Gastroesophageal sphincter (tissue), 4 donors: ENCODE measurements at regions not wholly inside any gene's neighbourhood (a gene's known extent, or its start where the extent isn't known, plus 50 kb on each side); places are given as distances from the start of the nearest gene placed in this dataset.

ENCODE experiments used
- ATAC-seq: fragments of 150-250 bp; one replicate; pipeline ENCODE4 v1.9.1; 2016; ENCODE audit warnings: mild to moderate bottlenecking, moderate library complexity
- H3K27ac ChIP-seq, 4 donors: fragments of 200-600 bp; sonication (generic) in 3 of 4; 1 replicate in 3 of 4; 2 replicates in 1 of 4; pipeline ENCODE4 v1.5.1; 2016 to 2019
- H3K27me3 ChIP-seq: fragments of 200-600 bp; sonication (generic); one replicate; pipeline ENCODE4 v1.5.1; 2019
- H3K36me3 ChIP-seq, 2 donors: fragments of 200-600 bp; sonication (generic); one replicate each; pipeline ENCODE4 v1.5.1; 2019; ENCODE audit warnings: control low read depth in 1 of 2
- H3K4me1 ChIP-seq, 3 donors: fragments of 200-600 bp; sonication (generic); 1 replicate in 2 of 3; 2 replicates in 1 of 3; pipeline ENCODE4 v1.5.1; 2016 to 2019; ENCODE audit warnings: control low read depth in 2 of 3
- H3K4me3 ChIP-seq, 2 donors: fragments of 200-600 bp; sonication (generic); one replicate each; pipeline ENCODE4 v1.5.1; 2019; ENCODE audit warnings: mild to moderate bottlenecking in 1 of 2, moderate library complexity in 1 of 2
- H3K9me3 ChIP-seq, 3 donors: fragments of 200-600 bp; sonication (generic); one replicate each; pipeline ENCODE4 v1.5.1; 2017 to 2019; ENCODE audit warnings: control low read depth in 2 of 3
- EP300 ChIP-seq: sonication (generic); formaldehyde crosslinking; IDR thresholded peaks from one replicate; pipeline ENCODE4 v1.6.1; 2017; ENCODE audit warnings: antibody characterized with exemption, mild to moderate bottlenecking
- POLR2A ChIP-seq, 2 donors: fragments of 450-650 bp; IDR thresholded peaks; one replicate each; pipeline ENCODE4 v1.6.1; 2017; ENCODE audit warnings: antibody characterized with exemption in 2 of 2, mild to moderate bottlenecking in 2 of 2, moderate library complexity in 1 of 2
- POLR2AphosphoS5 ChIP-seq: sonication (generic); formaldehyde crosslinking; IDR thresholded peaks from one replicate; pipeline ENCODE4 v1.6.1; 2017; ENCODE audit warnings: antibody characterized with exemption
- WGBS, 2 donors: methylation state at CpG; one replicate each; pipeline ENCODE4 v1.1.5; 2018; ENCODE audit warnings: low coverage in 1 of 2; 5-methylcytosine and 5-hydroxymethylcytosine counted together
- TF ChIP-seq, protein P1 (sequence below), 4 experiments: fragments of 200-600 bp in 2 of 4; fragments of 450-650 bp in 2 of 4; sonication (generic) in 1 of 4; IDR thresholded peaks; one replicate each; pipeline ENCODE4 v1.5.1; 2017 to 2019; ENCODE audit warnings: antibody characterized with exemption in 4 of 4, mild to moderate bottlenecking in 2 of 4, moderate library complexity in 2 of 4

DNA sequence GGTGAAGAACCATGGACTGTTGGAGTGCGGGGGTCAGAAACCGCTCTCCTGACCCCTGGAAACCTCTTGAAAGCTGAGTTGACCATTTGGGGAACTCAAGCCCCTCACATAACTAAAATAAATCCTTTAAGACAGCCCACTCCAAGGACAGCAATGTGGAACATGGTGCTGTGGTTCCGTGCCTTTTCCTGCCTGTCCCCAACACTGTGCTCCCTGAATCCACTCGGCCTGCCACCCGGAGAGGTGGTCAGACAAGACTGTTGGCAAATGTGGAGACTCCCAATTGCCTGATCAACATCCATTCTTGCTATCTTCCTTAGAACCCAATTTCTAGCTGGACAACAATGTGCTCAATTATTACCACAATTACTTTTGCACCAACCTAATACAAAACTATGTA, 286.0 kb downstream of the NPHP4 start:
- H3K9me3 ChIP-seq, result no peaks in the 10 kb centered on the region
- no peak overlapping the region for H3K4me3 ChIP-seq
- no peak for ATAC-seq
- H3K36me3 ChIP-seq, result no peaks in the 10 kb centered on the region
- 94% methylated on average over 5 of the region's 5 CpGs; no CpG with 5 or more reads in 1 of the 2 donors for WGBS, 2 donors
- H3K4me1 ChIP-seq, result no peaks in the 10 kb centered on the region
- TF ChIP-seq, protein P1, sequence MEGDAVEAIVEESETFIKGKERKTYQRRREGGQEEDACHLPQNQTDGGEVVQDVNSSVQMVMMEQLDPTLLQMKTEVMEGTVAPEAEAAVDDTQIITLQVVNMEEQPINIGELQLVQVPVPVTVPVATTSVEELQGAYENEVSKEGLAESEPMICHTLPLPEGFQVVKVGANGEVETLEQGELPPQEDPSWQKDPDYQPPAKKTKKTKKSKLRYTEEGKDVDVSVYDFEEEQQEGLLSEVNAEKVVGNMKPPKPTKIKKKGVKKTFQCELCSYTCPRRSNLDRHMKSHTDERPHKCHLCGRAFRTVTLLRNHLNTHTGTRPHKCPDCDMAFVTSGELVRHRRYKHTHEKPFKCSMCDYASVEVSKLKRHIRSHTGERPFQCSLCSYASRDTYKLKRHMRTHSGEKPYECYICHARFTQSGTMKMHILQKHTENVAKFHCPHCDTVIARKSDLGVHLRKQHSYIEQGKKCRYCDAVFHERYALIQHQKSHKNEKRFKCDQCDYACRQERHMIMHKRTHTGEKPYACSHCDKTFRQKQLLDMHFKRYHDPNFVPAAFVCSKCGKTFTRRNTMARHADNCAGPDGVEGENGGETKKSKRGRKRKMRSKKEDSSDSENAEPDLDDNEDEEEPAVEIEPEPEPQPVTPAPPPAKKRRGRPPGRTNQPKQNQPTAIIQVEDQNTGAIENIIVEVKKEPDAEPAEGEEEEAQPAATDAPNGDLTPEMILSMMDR (IDR thresholded peaks at IDR 0.05), result no peak
- TF ChIP-seq POLR2A (IDR thresholded peaks at IDR 0.05) (no peak), EP300 (no peak), POLR2AphosphoS5 (no peak)
- peaks cover 46% of the 10 kb centered on the region for H3K27me3 ChIP-seq
- no peak overlapping the region for H3K27ac ChIP-seq

DNA sequence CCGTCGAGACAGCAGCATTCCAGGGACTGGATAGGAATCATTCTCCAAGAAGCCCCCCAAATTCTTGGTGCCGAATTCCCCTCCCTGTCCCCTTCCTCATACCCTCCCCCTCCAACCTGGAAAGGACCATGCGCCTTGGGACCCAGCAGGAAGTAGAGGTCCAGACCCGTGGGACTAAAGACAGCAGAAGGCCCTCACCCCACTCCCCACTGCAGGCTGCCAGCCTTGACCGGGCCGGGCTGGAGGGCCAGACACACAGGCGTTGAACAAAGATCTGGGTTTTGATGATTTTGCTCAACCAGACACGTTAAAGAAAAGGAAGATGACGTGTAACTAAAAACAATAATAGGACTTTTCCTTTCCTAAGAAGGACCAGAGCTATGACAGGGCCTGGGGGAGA, 286.5 kb downstream of the NPHP4 start:
- Histone ChIP-seq H3K36me3 (no peaks in the 10 kb centered on the region), H3K27ac (no peak overlapping the region), H3K4me1 (no peaks in the 10 kb centered on the region), H3K4me3 (no peak overlapping the region), H3K9me3 (no peaks in the 10 kb centered on the region), H3K27me3 (peaks cover 46% of the 10 kb centered on the region)
- no peak for ATAC-seq
- no peak for TF ChIP-seq POLR2AphosphoS5
- TF ChIP-seq, protein P1 (IDR thresholded peaks at IDR 0.05), result no peak
- TF ChIP-seq POLR2A (IDR thresholded peaks at IDR 0.05), result no peak
- TF ChIP-seq EP300, result no peak
- 69% methylated on average over 5 of the region's 10 CpGs; no CpG with 5 or more reads in 1 of the 2 donors for WGBS, 2 donors

DNA sequence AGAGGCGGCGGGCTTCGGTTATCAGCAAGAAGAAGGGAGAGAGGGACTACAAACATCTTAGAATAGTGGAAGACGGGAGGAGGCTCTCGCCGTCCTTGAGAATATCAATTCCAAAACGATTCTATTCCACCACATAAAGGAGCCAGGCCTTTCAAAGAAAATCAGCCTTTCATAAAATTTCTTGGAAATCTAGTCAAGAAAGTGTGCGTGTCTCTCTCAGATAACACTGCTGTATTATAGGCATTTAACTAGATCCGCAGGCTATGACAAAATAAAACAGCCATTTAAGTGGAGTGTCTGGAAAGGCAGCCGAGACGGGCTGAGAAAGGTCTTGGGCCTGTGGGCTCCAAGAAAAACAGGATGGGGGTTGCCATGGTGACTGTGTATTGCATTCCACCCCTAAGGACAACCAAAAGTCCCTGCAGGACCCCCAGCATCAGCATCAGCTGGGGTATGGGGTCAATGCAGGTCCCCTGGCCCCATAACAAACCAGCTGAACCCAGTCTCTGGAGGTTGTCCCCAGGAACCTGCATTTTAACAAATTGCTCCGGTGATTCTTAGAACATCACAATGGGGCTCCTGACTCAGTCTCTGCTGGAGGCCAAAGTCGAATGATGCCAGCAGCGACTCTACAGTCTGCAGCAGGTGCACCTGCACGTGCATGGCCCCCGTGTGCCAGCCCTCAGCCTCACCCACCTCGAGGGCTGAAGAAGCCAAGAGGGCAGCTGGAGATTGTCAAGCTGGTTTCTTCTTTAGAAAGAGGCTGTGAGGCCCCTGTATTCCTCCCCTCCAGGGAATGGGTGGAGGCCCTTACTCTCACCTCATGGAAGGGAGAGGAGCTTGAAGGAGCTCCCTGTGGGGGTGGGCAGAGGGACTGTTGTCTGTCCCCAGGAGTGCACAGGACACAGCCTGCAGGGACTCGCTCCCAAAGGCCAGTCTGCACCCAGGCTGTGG, 287.4 kb downstream of the NPHP4 start:
- Histone ChIP-seq H3K27ac (no peak overlapping the region), H3K4me3 (no peak overlapping the region), H3K36me3 (no peaks in the 10 kb centered on the region), H3K4me1 (no peaks in the 10 kb centered on the region), H3K27me3 (peaks cover 45% of the 10 kb centered on the region), H3K9me3 (peaks cover 0 to 5% (median 0%) of the 10 kb centered on the region in 3 donors)
- no peak for ATAC-seq
- WGBS, 2 donors, result 56 to 83% methylated on average over 9 to 11 of the region's 18 CpGs
- no peak for TF ChIP-seq POLR2A (IDR thresholded peaks at IDR 0.05)
- TF ChIP-seq POLR2AphosphoS5, result no peak
- no peak for TF ChIP-seq EP300

DNA sequence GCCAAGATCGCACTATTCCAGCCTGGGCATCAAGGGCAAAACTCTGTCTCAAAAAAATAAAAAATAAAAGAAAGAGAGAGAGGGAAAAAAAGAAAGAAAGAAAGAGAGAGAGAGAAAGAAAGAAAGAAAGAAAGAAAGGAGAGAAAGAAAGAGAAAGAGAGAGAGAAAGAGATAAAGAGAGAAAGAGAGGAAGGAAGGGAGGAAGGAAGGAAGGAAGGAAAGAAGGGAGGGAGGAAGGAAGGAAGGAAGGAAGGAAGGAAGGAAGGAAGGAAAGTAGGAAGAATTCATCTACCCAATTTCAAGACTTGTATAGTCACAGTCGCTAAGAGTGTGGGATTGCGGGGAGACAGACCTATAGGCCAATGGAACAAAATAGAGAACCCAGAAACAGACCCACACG, 290.6 kb downstream of the NPHP4 start:
- Histone ChIP-seq H3K4me1 (no peaks in the 10 kb centered on the region), H3K36me3 (no peaks in the 10 kb centered on the region), H3K27me3 (peaks cover 26% of the 10 kb centered on the region), H3K27ac (no peak overlapping the region), H3K4me3 (no peak overlapping the region), H3K9me3 (peaks cover 0 to 7% (median 0%) of the 10 kb centered on the region in 3 donors)
- no peak for ATAC-seq
- 0 to 81% methylated on average over 1 to 3 of the region's 4 CpGs for WGBS, 2 donors
- TF ChIP-seq POLR2AphosphoS5 (no peak), POLR2A (IDR thresholded peaks at IDR 0.05) (no peak), EP300 (no peak)
- TF ChIP-seq, protein P1 (IDR thresholded peaks at IDR 0.05), result no peak

DNA sequence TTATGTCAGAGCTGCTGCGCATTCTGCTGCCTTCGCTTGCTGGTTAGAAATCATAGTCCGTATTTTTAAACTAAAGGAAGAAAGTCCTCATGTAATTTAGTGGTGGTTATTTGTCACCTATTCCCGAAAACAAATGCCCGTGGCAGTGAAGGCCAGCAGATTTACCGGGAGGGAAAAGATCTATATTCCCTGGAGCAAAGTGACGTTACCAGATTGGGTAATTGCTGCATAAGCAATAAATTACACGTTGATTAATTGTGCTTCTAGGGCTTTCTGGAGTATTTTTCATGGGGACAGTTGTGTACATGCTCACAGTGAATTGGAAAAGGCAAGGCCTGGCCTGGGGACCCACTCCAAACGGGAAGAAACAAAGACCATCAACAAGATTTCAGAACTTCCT, 298.7 kb downstream of the NPHP4 start:
- Histone ChIP-seq H3K36me3 (no peaks in the 10 kb centered on the region), H3K4me3 (no peak overlapping the region), H3K27me3 (peaks cover 42% of the 10 kb centered on the region), H3K9me3 (no peaks in the 10 kb centered on the region), H3K27ac (no peak overlapping the region), H3K4me1 (no peaks in the 10 kb centered on the region)
- no peak for ATAC-seq
- no peak for TF ChIP-seq EP300
- WGBS, 2 donors, result 73 to 81% methylated on average over 9 of the region's 9 CpGs

DNA sequence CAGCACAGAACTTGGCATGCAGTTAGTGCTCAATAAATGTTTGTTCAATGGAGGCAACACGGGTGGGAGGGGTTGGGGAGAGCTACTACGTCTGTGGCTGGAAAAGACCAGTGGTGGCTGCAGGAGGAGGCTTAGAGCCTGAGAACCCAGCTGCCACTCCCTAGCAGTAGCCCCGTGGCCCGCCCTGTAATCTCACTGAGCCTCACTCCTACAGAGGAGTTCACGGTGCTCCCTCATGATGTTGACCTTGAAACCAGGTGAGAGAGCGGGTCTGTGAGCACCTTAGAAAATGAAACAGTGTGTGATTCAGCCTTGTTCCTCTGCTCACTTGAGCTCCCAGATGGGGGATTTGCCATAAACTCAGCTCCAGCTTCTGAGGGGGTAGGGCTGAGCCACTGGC, 299.6 kb downstream of the NPHP4 start:
- Histone ChIP-seq H3K27me3 (peaks cover 49% of the 10 kb centered on the region), H3K27ac (no peak overlapping the region), H3K4me1 (no peaks in the 10 kb centered on the region), H3K36me3 (no peaks in the 10 kb centered on the region), H3K9me3 (no peaks in the 10 kb centered on the region), H3K4me3 (no peak overlapping the region)
- no peak for ATAC-seq
- 70 to 100% methylated on average over 3 to 5 of the region's 6 CpGs for WGBS, 2 donors
- no peak for TF ChIP-seq POLR2A (IDR thresholded peaks at IDR 0.05)
- TF ChIP-seq EP300, result no peak
- TF ChIP-seq POLR2AphosphoS5, result no peak
- TF ChIP-seq, protein P1 (IDR thresholded peaks at IDR 0.05), result no peak
